GM23338 (cell line): ENCODE measurements at regions not wholly inside any gene's neighbourhood (a gene's known extent, or its start where the extent isn't known, plus 50 kb on each side); places are given as distances from the start of the nearest gene placed in this dataset.

ENCODE experiments used
- ATAC-seq: fragments of 200-7000 bp; cut with Tn5 transposase; 3 replicates; pipeline ENCODE4 v1.9.1; 2020
- DNase-seq: peaks from one replicate; pipeline ENCODE4 v3.0.0-alpha.2; 2015; ENCODE audit warnings: low spot score
- H2AFZ ChIP-seq: fragments of 200-600 bp; sonication (generic); 2 replicates; pipeline ENCODE4 v1.8.0; 2016; ENCODE audit warnings: antibody characterized with exemption, mild to moderate bottlenecking, moderate library complexity
- H3F3A ChIP-seq: fragments of 200-600 bp; sonication (generic); replicated peaks from 2 replicates; pipeline ENCODE4 v1.8.0; 2017; ENCODE audit warnings: antibody characterized with exemption, mixed run types, low read depth
- H3K27ac ChIP-seq: fragments of 200-600 bp; sonication (generic); 2 replicates; pipeline ENCODE4 v1.6.1; 2016; ENCODE audit warnings: low read depth
- H3K27me3 ChIP-seq: fragments of 200-600 bp; sonication (generic); 2 replicates; pipeline ENCODE4 v1.8.0; 2016; ENCODE audit warnings: mild to moderate bottlenecking, mixed run types, moderate library complexity; ENCODE audit not compliant: insufficient read depth
- H3K36me3 ChIP-seq: fragments of 200-600 bp; sonication (generic); 2 replicates; pipeline ENCODE4 v1.8.0; 2016; ENCODE audit warnings: mild to moderate bottlenecking; ENCODE audit not compliant: insufficient read depth
- H3K4me1 ChIP-seq: fragments of 200-600 bp; sonication (generic); 2 replicates; pipeline ENCODE4 v1.8.0; 2016; ENCODE audit warnings: mild to moderate bottlenecking, moderate library complexity; ENCODE audit not compliant: insufficient read depth
- H3K4me2 ChIP-seq: fragments of 200-600 bp; sonication (generic); 2 replicates; pipeline ENCODE4 v1.7.1; 2017; ENCODE audit warnings: mixed run types
- H3K4me3 ChIP-seq: fragments of 200-600 bp; sonication (generic); 2 replicates; pipeline ENCODE4 v1.6.1; 2016; ENCODE audit warnings: mixed run types
- H3K79me2 ChIP-seq: fragments of 200-600 bp; sonication (generic); replicated peaks from 2 replicates; pipeline ENCODE4 v1.8.0; 2017; ENCODE audit warnings: mild to moderate bottlenecking; ENCODE audit not compliant: insufficient read depth
- H3K9me2 ChIP-seq: fragments of 200-600 bp; sonication (generic); 2 replicates; pipeline ENCODE4 v1.8.0; 2017; ENCODE audit not compliant: insufficient read depth
- H4K20me1 ChIP-seq: fragments of 200-600 bp; sonication (generic); replicated peaks from 2 replicates; pipeline ENCODE4 v1.8.0; 2017; ENCODE audit warnings: mild to moderate bottlenecking; ENCODE audit not compliant: insufficient read depth
- H3K27ac Mint-ChIP-seq: 2 replicates; pipeline ENCODE4 v1.8.0; 2020; ENCODE audit warnings: inconsistent platforms, mild to moderate bottlenecking, moderate library complexity, mixed read lengths
- H3K27me3 Mint-ChIP-seq: 3 replicates; pipeline ENCODE4 v1.8.0; 2022; ENCODE audit warnings: low read depth, mild to moderate bottlenecking, moderate library complexity, mixed read lengths, inconsistent platforms; ENCODE audit not compliant: insufficient read depth, poor library complexity
- H3K36me3 Mint-ChIP-seq: 3 replicates; pipeline ENCODE4 v1.8.0; 2021; ENCODE audit warnings: low read depth, mild to moderate bottlenecking, inconsistent platforms, moderate library complexity, mixed read lengths
- H3K4me1 Mint-ChIP-seq: 3 replicates; pipeline ENCODE4 v1.8.0; 2020; ENCODE audit warnings: mild to moderate bottlenecking, inconsistent platforms, mixed read lengths
- H3K4me3 Mint-ChIP-seq: 3 replicates; pipeline ENCODE4 v1.8.0; 2021; ENCODE audit warnings: moderate library complexity, mild to moderate bottlenecking, inconsistent platforms, mixed read lengths
- H3K9me3 Mint-ChIP-seq: 3 replicates; pipeline ENCODE4 v1.8.0; 2020; ENCODE audit warnings: moderate library complexity, mild to moderate bottlenecking, inconsistent platforms, mixed read lengths
- CREB1 ChIP-seq: fragments of 250-450 bp; sonication (Bioruptor Pico); IDR thresholded peaks from 2 replicates; pipeline ENCODE4 v1.5.0; 2020; ENCODE audit warnings: low read depth, mild to moderate bottlenecking, moderate library complexity
- CTCF ChIP-seq, 2 experiments: fragments of 200-600 bp in 1 of 2; sonication (generic) in 1 of 2; conservative IDR thresholded peaks; 2 replicates each; pipeline versions ENCODE4 v1.5.1 to v1.6.1; 2016 to 2017; ENCODE audit warnings: antibody characterized with exemption in 2 of 2, low read depth in 2 of 2, mild to moderate bottlenecking in 2 of 2, moderate library complexity in 1 of 2
- ETS1 ChIP-seq: IDR thresholded peaks from 2 replicates; pipeline ENCODE4 v1.6.1; 2016; ENCODE audit warnings: antibody characterized with exemption
- EZH2 ChIP-seq: fragments of 200-600 bp; sonication (generic); IDR thresholded peaks from one replicate; pipeline ENCODE4 v1.8.0; 2017; ENCODE audit warnings: antibody characterized with exemption, mild to moderate bottlenecking, low read depth; ENCODE audit not compliant: unreplicated experiment
- EZH2phosphoT487 ChIP-seq: fragments of 200-600 bp; sonication (generic); IDR thresholded peaks from one replicate; pipeline ENCODE4 v1.8.1; 2018; ENCODE audit warnings: antibody characterized with exemption; ENCODE audit not compliant: unreplicated experiment
- JUNB ChIP-seq: IDR thresholded peaks from one replicate; pipeline ENCODE4 v1.6.1; 2016; ENCODE audit warnings: antibody characterized with exemption; ENCODE audit not compliant: unreplicated experiment
- NANOG ChIP-seq: IDR thresholded peaks from 2 replicates; pipeline ENCODE4 v1.6.1; 2016; ENCODE audit warnings: antibody characterized with exemption, borderline replicate concordance
- POLR2AphosphoS5 ChIP-seq: IDR thresholded peaks from 2 replicates; pipeline ENCODE4 v1.6.1; 2016; ENCODE audit warnings: antibody characterized with exemption, low read depth
- REST ChIP-seq: IDR thresholded peaks from one replicate; pipeline ENCODE4 v1.6.1; 2018; ENCODE audit warnings: antibody characterized with exemption; ENCODE audit not compliant: unreplicated experiment
- STAT1 ChIP-seq: IDR thresholded peaks from one replicate; pipeline ENCODE4 v1.6.1; 2016; ENCODE audit warnings: antibody characterized with exemption; ENCODE audit not compliant: unreplicated experiment
- ZNF114 ChIP-seq: fragments of 250-450 bp; sonication (Bioruptor Pico); IDR thresholded peaks from 2 replicates; pipeline ENCODE4 v1.5.0; 2020; ENCODE audit warnings: mild to moderate bottlenecking, moderate library complexity
- ZNF331 ChIP-seq: fragments of 250-450 bp; sonication (Bioruptor Pico); IDR thresholded peaks from 2 replicates; pipeline ENCODE4 v1.5.0; 2020; ENCODE audit warnings: low read depth, mild to moderate bottlenecking, moderate library complexity

- Histone ChIP-seq H3K4me2 (no peak overlapping the region), H3K4me3 (no peak overlapping the region), H2AFZ (0 out of 2 replicates have a peak overlapping the region, but pooled peaks have one; percentile 14), H3K27ac (no peak overlapping the region), H3K79me2 (no peaks in the 10 kb centered on the region), H3K27me3 (no peaks in the 10 kb centered on the region), H4K20me1 (no peaks in the 10 kb centered on the region), H3K36me3 (no peaks in the 10 kb centered on the region), H3K4me1 (no peaks in the 10 kb centered on the region), H3K9me2 (no peaks in the 10 kb centered on the region), H3F3A (no peaks in the 10 kb centered on the region)
- TF ChIP-seq ETS1 (no peak), EZH2 (no peak), CREB1 (CRISPR knock-in tag) (no peak), EZH2phosphoT487 (no peak), CTCF (conservative IDR thresholded peaks at IDR 0.05; ENCODE audit: low read depth in 2 of 2) (no peak), ZNF114 (CRISPR knock-in tag) (no peak), JUNB (no peak), NANOG (no peak), ZNF331 (CRISPR knock-in tag) (no peak)
- peaks cover 13% of the 10 kb centered on the region; the same call in 2 of the 3 replicates for H3K9me3 Mint-ChIP-seq
- peaks cover 4% of the 10 kb centered on the region for H3K27me3 Mint-ChIP-seq
- H3K27ac Mint-ChIP-seq, result no peak overlapping the region
- no peak for DNase-seq
- no peak for ATAC-seq
- peaks cover 5% of the 10 kb centered on the region; the same call in 2 of the 3 replicates for H3K4me1 Mint-ChIP-seq
- no peak overlapping the region for H3K4me3 Mint-ChIP-seq
- H3K36me3 Mint-ChIP-seq, result 0 out of 3 replicates have a peak, but pooled peaks cover 6% of the 10 kb centered on the region
Measured at GRCh38 chr6:82553863-82554531, 190.4 kb downstream of the TPBG start.

GRCh38 chr6:82554666-82555065 lies 191.0 kb downstream of the TPBG start:
- no peaks in the 10 kb centered on the region for H3K4me1 ChIP-seq
- no peak overlapping the region for H3K4me2 ChIP-seq
- H3K27ac ChIP-seq, result no peak overlapping the region
- H3K36me3 ChIP-seq, result no peaks in the 10 kb centered on the region
- peaks cover 5% of the 10 kb centered on the region; the same call in 2 of the 3 replicates for H3K4me1 Mint-ChIP-seq
- peaks cover 4% of the 10 kb centered on the region for H3K27me3 Mint-ChIP-seq
- no peak overlapping the region for H3K4me3 Mint-ChIP-seq
- no peak for ATAC-seq
- no peaks in the 10 kb centered on the region for H4K20me1 ChIP-seq
- peaks cover 13% of the 10 kb centered on the region; the same call in 2 of the 3 replicates for H3K9me3 Mint-ChIP-seq
- no peaks in the 10 kb centered on the region for H3K79me2 ChIP-seq
- H3K9me2 ChIP-seq, result no peaks in the 10 kb centered on the region
- H3K27ac Mint-ChIP-seq, result no peak overlapping the region
- 0 out of 3 replicates have a peak, but pooled peaks cover 6% of the 10 kb centered on the region for H3K36me3 Mint-ChIP-seq
- H3K27me3 ChIP-seq, result no peaks in the 10 kb centered on the region
- DNase-seq, result no peak
- no peaks in the 10 kb centered on the region for H3F3A ChIP-seq
- H2AFZ ChIP-seq, result peak overlapping the region; percentile 19; the same call in 1 of the 2 replicates
- no peak overlapping the region for H3K4me3 ChIP-seq
- no peak for TF ChIP-seq POLR2AphosphoS5
- no peak for TF ChIP-seq STAT1
- no peak for TF ChIP-seq REST
- TF ChIP-seq CREB1 (CRISPR knock-in tag), result no peak
- TF ChIP-seq NANOG, result no peak
- TF ChIP-seq CTCF (conservative IDR thresholded peaks at IDR 0.05; ENCODE audit: low read depth in 2 of 2), result no peak
- no peak for TF ChIP-seq ZNF114 (CRISPR knock-in tag)
- TF ChIP-seq JUNB, result no peak
